NCI-H1694 treated with DMSO at 0.1 percent for 48 hours (cell line): ENCODE measurements at regions not wholly inside any gene's neighbourhood (a gene's known extent, or its start where the extent isn't known, plus 50 kb on each side); places are given as distances from the start of the nearest gene placed in this dataset.
A peak's percentile ranks its signal among the peaks of the same experiment; 100 is the strongest.
"Not testable (repeated sequence)": the region's sequence is repeated elsewhere in the genome, so short reads cannot be mapped to it uniquely, and the experiment has no call there.

ENCODE experiments used
- DNase-seq: peaks from one replicate; lab custom pipeline; 2025; lab: John Stamatoyannopoulos, UW

- no peak for DNase-seq
These were observed 523.2 kb downstream of the RMST start for GRCh38 chr12:97985834-97986233.

GRCh38 chr12:97988588-97988987 lies 526.0 kb downstream of the RMST start:
- DNase-seq, result not testable (repeated sequence)

- no peak for DNase-seq
These were observed 525.9 kb upstream of the TMPO start for GRCh38 chr12:97989366-97989940.

GRCh38 chr12:97994746-97995484 lies 520.5 kb upstream of the TMPO start:
- DNase-seq, result no peak

GRCh38 chr12:97995559-97995958 lies 519.8 kb upstream of the TMPO start:
- no peak for DNase-seq

- no peak for DNase-seq
These were observed 514.0 kb upstream of the TMPO start for GRCh38 chr12:98001430-98001829.

- no peak for DNase-seq
These were observed 512.4 kb upstream of the TMPO start for GRCh38 chr12:98002887-98003493.

GRCh38 chr12:98007963-98008362 lies 507.4 kb upstream of the TMPO start:
- no peak for DNase-seq

GRCh38 chr12:98013560-98013959 lies 501.8 kb upstream of the TMPO start:
- no peak for DNase-seq

GRCh38 chr12:98018836-98019235 lies 496.6 kb upstream of the TMPO start:
- no peak for DNase-seq

GRCh38 chr12:98020376-98020775 lies 495.0 kb upstream of the TMPO start:
- no peak for DNase-seq

- DNase-seq, result no peak
These were observed 492.4 kb upstream of the TMPO start for GRCh38 chr12:98022961-98023360.

- DNase-seq, result no peak
These were observed 477.8 kb upstream of the TMPO start for GRCh38 chr12:98037401-98038140.

- no peak for DNase-seq
These were observed 472.7 kb upstream of the TMPO start for GRCh38 chr12:98042668-98043067.

- DNase-seq, result no peak
These were observed 470.0 kb upstream of the TMPO start for GRCh38 chr12:98045395-98045794.

GRCh38 chr12:98048326-98048725 lies 467.1 kb upstream of the TMPO start:
- DNase-seq, result peak; percentile 24

- DNase-seq, result no peak
These were observed 462.2 kb upstream of the TMPO start for GRCh38 chr12:98053202-98053601.

GRCh38 chr12:98057701-98058100 lies 457.7 kb upstream of the TMPO start:
- DNase-seq, result no peak

GRCh38 chr12:98058213-98058612 lies 457.2 kb upstream of the TMPO start:
- DNase-seq, result no peak

GRCh38 chr12:98058838-98059237 lies 456.6 kb upstream of the TMPO start:
- no peak for DNase-seq

GRCh38 chr12:98059659-98060343 lies 455.6 kb upstream of the TMPO start:
- DNase-seq, result no peak

GRCh38 chr12:98060411-98060810 lies 455.0 kb upstream of the TMPO start:
- no peak for DNase-seq
